Fibroblast of skin of right biceps (primary cell): ENCODE measurements at regions not wholly inside any gene's neighbourhood (a gene's known extent, or its start where the extent isn't known, plus 50 kb on each side); places are given as distances from the start of the nearest gene placed in this dataset.

Experiments
- DNase-seq: peaks from one replicate; pipeline ENCODE4 v3.0.0-alpha.2; 2013

DNA sequence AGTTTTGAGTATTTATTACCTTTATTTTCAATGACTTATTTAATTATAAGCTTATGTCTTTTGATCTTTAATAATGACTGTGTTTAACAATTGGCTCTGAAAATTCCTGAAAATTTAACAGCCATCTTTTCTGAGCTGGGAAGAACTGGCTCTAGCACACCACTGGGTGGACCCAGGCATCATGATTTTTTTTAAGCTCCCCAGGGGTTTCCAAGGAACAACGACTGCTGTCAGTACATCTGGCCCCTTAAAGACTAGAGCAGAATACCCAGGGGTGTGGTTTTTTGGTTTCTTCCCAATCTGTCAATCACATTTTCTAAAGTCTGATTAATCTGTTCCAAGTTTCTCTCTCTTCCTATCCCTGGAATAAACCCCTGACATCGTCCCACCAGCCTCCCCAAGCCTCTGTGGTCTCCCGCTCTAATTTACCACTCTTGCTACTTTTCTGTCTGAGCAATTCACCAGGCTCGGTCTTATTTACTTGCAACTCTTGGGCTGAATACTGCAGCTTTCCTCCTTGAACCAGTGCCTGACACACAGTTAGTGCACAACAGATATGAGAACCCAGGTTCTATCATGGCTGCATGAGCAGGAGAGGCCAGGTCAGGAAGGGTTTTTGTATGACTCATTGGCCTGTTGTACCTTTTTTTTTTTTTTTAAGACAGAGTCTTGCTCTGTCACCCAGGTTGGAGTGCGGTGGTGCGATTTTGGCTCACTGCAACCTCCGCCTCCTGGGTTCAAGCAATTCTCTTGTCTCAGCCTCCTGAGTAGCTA is 321.9 kb downstream of the ZSWIM6 start:
- DNase-seq = no peak

GRCh38 chr5:61654876-61655275 is 322.8 kb downstream of the ZSWIM6 start:
- DNase-seq = no peak

DNA sequence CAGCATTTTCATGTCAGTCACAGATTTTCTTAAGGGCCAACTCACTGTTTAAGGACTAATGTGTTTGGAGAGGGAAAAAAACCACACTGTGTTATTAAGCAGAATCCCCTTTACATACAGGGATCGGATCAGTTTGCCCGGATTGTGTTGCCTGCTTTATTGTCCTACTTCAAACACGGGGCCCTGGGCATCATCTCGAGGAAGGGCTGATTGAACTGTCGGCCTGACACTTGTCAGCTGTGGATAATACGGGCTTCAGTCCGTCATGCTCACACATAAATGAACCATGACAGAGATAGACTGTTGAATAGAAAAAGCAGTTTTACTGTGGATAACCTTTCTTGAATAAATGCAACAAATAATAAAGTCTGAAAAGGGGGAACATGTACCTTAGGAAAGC is 325.0 kb downstream of the ZSWIM6 start:
- DNase-seq = no peak

DNA sequence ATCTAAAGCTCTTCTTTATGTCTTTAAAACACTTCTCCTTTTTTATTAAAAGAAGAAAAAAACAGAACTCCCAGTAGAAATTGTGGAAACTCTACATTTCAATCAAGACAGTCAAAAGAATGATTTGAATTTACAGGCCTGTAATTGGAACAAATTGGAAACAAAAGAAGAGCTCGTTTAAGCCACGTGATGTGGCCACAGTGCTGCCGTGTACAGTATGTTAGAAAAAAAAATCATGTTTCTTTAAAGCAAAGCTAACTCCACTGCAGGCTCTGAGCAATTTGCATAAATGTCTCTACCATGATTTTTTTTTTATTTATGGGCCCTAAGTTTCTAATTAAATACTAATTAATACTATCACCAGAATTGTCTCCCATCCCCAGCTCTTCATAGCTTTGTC is 325.6 kb downstream of the ZSWIM6 start:
- DNase-seq = no peak

DNA sequence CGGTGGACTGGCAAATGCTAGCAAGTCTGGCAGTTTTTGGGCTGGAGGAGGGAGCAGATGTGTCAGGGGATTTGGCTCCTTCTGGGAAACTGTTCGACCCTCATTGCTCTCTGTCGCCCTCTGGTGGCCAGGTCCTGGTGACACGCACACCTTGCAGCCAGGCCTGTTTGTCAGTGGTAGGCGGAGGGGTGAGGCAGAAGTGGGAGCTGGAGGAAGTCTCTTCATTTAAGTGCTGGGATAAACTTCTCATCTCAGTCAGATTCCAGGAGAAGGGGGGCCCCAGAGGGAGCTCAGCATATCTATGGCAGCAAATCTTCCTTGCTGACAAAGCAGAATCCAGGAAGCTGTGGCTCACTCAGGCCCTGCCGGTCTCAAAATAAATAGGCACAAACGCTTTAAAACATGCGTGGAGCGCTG is 326.5 kb downstream of the ZSWIM6 start:
- DNase-seq = peak; percentile 70

- DNase-seq = no peak
Measured at GRCh38 chr5:61659221-61659696, 327.2 kb downstream of the ZSWIM6 start.

- no peak for DNase-seq
Measured at GRCh38 chr5:61662670-61663069, 330.6 kb downstream of the ZSWIM6 start.

- no peak for DNase-seq
Measured at GRCh38 chr5:61666064-61666621, 334.1 kb downstream of the ZSWIM6 start.

GRCh38 chr5:61667525-61668218 is 335.6 kb downstream of the ZSWIM6 start:
- no peak for DNase-seq

DNA sequence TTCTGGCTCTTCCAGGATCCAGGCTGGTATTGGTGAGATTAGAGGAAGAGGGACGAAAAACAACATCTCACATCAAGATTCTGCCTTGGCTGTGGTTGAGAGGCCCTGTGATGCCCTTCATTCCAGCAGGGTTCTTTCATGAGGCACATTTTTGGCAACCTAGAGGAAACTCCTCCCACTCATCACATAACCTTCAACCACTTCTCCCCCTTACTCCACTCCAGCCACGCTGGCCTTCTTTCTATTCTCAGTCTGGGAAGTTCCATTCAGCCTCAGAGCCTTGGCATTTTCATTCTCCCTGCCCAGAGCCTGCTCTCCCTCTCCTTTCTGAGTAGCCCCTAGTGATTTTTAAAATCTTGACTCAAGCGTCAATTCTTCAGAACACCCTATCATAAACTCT is 337.5 kb downstream of the ZSWIM6 start:
- DNase-seq = no peak

DNA sequence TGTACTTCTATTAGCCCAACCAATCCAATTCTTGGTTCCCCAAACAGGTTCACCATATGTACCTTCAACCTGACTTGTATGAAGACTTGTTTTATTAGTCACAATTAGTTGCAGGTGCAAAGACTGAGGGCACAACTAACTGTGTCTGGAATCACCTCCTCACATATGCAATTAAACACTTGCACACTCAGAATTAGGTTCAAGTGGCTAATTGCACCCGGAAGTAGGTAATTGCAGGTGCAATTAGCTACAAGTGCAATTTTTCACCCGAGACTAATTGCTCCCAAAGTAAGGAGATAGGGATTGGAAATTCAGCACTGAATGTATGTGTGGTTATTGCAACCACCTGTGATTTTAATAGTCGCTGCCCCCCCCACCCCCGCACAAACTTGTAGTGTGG is 338.9 kb downstream of the ZSWIM6 start:
- no peak for DNase-seq

DNA sequence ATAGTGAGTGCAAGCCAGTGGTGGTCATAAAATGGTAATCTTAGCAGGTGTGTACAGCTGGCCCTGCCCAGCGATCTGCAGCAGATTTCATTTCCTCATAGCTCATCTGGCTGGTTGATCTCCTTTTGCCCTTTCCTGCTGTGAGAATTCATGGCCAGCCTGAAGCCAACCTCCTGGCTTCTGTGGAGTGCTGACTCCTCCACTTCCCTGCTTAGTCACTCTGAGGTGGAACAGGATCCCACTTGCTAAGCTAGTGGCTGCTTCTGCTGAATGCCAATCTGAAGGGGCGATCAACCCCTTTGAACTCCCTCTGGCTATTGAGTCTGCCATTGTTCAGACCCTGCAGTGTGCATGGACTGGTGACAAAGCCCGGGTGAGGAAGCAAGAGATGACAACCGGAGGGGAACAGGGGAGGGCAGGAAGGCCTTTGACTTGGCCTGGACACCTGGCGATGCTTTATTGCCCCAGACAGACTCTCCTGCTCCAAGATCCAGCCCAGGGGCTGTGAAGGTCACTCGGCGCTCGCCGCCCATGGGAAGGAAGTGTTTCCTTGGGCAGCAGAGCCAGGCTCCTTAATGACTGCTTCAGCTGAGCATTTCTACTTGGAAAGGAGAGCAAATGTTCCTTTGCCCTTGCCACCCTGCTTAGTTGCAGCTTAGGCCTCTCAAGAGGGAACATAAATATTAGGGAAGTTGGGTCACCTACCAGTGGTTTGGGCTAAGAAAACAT is 341.1 kb downstream of the ZSWIM6 start:
- no peak for DNase-seq

DNA sequence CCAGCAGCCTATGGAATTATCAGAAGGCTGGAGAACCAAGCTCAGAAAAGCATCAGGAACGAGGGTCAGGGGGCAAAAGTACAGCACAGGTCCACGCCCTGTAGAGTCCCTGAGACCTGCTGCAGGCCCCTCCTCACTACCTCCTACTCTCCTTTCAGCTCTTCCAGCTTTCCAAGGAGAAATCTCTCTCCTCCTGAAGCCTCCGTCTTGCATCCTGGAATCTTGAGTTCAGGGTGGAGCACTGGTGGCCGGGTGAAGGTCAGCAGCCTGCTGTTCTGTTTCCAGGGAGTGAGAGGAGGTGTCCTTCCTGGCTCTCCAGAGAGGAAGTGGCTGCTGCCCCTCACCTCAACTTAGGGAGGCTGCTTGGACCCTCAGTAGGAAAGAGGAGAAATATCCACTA is 342.3 kb downstream of the ZSWIM6 start:
- no peak for DNase-seq

DNA sequence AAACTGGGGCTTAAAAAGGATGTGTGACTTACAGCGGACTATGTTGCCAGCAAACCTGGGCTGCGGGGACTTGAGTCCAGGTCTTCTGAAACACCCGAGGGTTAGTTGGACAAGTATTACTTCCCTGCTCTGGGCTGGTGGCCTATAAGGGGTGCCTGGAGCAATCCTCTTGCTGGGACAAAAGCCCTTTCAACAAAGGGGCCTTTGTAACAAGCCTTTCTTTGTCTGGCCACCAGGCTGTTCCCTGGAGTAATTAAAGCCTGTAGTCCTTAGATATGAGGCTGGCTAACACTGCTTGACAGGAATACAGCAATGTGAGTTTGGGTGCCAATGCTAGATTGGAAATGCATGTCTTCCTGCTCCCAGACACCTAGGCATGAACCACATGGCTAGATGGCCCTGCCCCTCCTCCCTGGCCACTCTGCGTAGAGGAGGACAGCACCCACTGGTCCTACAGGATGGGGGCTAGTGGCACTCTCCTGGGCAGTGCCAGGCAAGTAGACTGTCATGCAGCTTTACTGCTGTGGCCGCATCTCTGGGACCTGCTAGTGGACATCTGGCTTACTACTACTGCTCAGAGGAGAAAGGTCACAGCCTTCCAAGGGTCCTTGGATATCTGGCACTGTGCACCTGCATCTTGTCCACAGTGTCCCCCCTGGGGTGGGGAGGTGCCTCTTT is 343.1 kb downstream of the ZSWIM6 start:
- DNase-seq = no peak

DNA sequence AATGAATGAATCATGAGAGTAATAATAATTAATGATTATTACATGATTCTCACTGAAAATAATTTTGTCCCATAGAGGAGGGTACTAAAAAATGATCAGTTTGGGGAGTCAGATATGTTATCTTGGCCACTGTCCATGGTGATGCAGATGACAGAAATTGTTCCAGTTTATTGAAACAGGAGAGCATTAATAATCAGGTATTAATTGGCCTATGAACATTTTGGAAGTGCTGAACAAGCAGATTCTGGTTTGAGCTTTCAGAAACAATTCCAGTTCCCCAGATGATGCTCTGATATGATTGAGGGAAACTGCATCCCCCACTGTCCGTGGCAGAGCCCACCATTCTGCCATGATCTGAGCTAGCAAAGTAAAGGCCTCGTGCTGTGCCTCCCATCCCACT is 345.2 kb downstream of the ZSWIM6 start:
- DNase-seq = no peak

- no peak for DNase-seq
Measured at GRCh38 chr5:61678966-61679365, 346.9 kb downstream of the ZSWIM6 start.

DNA sequence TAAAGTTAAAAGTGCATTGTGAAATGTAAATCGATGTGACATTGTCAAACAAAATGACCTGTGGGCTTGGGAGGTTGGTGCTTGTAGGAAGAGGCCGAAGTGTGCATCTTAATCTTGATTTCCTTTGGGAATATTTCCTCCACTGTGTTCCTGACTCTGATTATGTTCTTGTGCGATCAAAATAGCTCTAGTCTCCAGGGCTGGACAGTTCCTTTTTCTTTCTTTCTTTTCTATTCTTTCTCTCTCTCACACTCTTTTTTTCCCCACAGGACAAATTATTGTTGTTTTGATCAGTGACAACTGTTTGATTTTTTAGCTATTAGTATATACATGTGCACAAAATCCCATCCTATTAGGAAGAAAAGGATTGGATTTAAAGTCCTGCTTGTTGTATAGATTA is 347.5 kb downstream of the ZSWIM6 start:
- DNase-seq = no peak

DNA sequence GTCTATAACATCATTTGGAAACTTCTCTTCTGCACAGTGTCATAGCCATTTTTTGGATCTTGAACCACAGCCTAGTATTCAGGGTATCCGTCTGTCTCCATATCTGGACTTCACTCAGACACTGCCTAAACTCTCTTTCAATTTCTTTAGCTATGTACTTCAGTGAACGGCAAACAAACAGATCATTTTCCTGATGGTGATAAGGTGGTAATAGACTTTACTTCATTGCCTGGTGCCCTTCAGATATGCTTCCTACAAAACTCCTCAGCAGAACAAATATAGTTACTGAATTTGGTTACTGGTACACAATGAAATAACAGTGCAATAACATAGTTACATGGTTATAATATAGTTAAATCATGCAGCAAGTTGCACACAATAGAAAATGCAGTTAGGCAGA is 348.2 kb downstream of the ZSWIM6 start:
- DNase-seq = no peak

GRCh38 chr5:61683148-61683547 is 351.1 kb downstream of the ZSWIM6 start:
- no peak for DNase-seq

DNA sequence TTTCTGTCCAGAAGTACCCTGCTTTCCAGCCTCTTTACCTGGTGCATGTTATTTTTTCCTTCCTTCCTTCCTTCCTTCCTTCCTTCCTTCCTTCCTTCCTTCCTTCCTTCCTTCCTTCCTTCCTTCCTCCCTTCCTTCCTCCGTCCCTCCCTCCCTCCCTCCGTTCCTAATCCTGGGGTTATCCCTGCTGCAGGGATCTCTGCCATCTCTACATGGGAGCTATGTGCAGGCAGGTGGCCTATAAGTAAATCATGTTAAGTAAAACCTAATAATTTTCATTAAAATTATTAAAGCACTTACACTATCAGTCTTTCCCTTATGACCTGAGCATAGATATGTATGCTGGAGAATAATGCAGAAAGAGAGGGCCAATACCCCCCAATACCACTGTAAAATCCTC is 351.9 kb downstream of the ZSWIM6 start:
- no peak for DNase-seq

DNA sequence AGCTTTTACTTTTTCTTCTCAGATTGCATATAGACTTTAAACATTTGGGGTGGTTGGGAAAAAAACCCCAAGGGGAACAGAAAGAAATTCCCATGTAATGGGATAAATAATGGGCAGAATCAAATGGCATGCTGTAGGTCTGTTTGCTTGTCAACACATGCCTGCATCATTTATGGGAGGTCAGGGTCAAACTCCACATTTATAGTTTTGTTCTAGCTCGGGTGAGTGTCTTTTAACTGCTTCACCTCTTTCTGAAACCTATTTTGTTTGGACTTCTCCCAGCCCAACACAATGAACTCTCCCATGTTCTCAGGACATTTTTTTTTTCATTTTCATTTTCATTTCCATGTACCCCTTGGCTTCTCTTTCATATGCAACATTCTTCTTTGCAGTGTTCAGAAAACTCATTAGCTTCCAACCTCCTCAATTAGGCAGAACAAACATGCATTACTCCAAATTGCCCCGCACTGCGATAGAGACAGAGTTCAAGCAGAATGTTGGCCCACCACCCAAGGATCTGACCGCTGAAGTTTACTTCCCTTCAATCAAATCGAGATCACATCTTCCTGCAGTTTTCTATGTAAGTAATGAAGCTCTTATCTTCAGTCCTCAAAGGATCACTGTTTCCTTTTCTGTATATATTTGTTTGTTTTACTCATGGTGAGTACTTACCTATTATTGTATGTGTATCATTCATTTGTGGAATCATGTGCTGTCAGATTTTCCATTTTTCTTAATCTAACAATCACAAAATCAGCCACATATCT is 354.6 kb downstream of the ZSWIM6 start:
- DNase-seq = no peak

DNA sequence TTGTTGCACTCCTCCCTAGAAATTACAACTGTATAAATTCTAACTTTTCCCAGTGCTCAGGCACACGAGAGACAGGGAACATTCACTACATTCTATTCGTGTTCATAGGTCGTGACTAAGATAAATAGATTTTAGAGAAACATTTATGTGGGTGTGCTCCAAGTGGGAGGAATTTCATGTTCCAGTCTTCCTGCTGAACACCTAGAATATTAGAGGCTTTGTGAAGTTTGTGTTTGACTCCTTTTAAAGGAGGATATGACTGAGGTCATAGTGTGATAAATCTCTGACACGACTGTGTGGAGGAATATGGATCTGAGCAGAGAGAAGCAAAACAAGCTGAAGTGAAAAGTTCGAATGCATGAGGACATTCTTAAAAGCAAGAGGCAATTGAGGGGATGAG is 355.3 kb downstream of the ZSWIM6 start:
- DNase-seq = peak; percentile 4
